ENCODE measurements at regions not wholly inside any gene's neighbourhood (a gene's known extent, or its start where the extent isn't known, plus 50 kb on each side); places are given as distances from the start of the nearest gene placed in this dataset.

DNA sequence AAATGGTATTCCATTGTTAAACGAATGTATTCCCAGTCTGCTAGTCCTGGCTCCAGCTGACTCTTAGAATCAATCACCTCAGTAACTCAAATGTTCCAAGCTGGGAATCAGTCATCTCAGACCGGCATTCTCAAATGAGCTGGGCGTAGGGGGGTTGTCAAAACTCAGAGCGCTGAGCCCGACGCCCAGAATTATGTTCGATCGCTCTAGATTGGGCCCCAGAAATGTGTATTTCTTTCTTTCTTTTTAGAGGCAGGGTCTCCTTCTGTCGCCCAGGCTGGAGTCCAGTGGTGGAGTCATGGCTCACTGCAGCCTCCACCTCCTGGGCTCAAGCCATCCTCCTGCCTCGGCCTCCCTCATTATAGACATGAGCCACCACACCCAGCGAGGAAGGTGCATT is 99.3 kb upstream of the IGF1R start (continued):
- TF ChIP-seq, protein P1, sequence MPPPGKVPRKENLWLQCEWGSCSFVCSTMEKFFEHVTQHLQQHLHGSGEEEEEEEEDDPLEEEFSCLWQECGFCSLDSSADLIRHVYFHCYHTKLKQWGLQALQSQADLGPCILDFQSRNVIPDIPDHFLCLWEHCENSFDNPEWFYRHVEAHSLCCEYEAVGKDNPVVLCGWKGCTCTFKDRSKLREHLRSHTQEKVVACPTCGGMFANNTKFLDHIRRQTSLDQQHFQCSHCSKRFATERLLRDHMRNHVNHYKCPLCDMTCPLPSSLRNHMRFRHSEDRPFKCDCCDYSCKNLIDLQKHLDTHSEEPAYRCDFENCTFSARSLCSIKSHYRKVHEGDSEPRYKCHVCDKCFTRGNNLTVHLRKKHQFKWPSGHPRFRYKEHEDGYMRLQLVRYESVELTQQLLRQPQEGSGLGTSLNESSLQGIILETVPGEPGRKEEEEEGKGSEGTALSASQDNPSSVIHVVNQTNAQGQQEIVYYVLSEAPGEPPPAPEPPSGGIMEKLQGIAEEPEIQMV (tag; conservative IDR thresholded peaks at IDR 0.05; ENCODE audit: low read depth), result no peak
- no peak for TF ChIP-seq ZKSCAN3 (CRISPR knock-in tag; IDR thresholded peaks at IDR 0.05)
- TF ChIP-seq, protein P2, sequence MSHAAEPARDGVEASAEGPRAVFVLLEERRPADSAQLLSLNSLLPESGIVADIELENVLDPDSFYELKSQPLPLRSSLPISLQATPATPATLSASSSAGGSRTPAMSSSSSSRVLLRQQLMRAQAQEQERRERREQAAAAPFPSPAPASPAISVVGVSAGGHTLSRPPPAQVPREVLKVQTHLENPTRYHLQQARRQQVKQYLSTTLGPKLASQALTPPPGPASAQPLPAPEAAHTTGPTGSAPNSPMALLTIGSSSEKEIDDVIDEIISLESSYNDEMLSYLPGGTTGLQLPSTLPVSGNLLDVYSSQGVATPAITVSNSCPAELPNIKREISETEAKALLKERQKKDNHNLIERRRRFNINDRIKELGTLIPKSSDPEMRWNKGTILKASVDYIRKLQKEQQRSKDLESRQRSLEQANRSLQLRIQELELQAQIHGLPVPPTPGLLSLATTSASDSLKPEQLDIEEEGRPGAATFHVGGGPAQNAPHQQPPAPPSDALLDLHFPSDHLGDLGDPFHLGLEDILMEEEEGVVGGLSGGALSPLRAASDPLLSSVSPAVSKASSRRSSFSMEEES (CRISPR knock-in tag; IDR thresholded peaks at IDR 0.05), result no peak
- no peak for TF ChIP-seq KLF1 (tag; IDR thresholded peaks at IDR 0.05)
- TF ChIP-seq RAD21 (CRISPR knock-in tag; conservative IDR thresholded peaks at IDR 0.05 in 1 of 2, IDR thresholded peaks at IDR 0.05 in 1 of 2), result no peak
- TF ChIP-seq, protein P3, sequence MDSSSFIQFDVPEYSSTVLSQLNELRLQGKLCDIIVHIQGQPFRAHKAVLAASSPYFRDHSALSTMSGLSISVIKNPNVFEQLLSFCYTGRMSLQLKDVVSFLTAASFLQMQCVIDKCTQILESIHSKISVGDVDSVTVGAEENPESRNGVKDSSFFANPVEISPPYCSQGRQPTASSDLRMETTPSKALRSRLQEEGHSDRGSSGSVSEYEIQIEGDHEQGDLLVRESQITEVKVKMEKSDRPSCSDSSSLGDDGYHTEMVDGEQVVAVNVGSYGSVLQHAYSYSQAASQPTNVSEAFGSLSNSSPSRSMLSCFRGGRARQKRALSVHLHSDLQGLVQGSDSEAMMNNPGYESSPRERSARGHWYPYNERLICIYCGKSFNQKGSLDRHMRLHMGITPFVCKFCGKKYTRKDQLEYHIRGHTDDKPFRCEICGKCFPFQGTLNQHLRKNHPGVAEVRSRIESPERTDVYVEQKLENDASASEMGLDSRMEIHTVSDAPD (CRISPR knock-in tag; IDR thresholded peaks at IDR 0.05), result no peak
- no peak for TF ChIP-seq ZNF561 (CRISPR knock-in tag; conservative IDR thresholded peaks at IDR 0.05)
- TF ChIP-seq KDM1A (IDR thresholded peaks at IDR 0.05), result no peak
- no peak for TF ChIP-seq MCM3 (IDR thresholded peaks at IDR 0.05)
- no peak for TF ChIP-seq TAF9B (IDR thresholded peaks at IDR 0.05; ENCODE audit: partially characterized antibody)
- TF ChIP-seq, protein P4, sequence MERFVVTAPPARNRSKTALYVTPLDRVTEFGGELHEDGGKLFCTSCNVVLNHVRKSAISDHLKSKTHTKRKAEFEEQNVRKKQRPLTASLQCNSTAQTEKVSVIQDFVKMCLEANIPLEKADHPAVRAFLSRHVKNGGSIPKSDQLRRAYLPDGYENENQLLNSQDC (CRISPR knock-in tag; IDR thresholded peaks at IDR 0.05), result no peak
- no peak for TF ChIP-seq ZNF174 (CRISPR knock-in tag; IDR thresholded peaks at IDR 0.05)
- TF ChIP-seq FOS (IDR thresholded peaks at IDR 0.05; ENCODE audit: extremely low read depth, insufficient read length), result no peak
- no peak for TF ChIP-seq ASH1L (IDR thresholded peaks at IDR 0.05; ENCODE audit: borderline replicate concordance, low read depth, partially characterized antibody)
